NCI-H1105 treated with DMSO at 0.1 percent for 48 hours (cell line): ENCODE measurements at regions not wholly inside any gene's neighbourhood (a gene's known extent, or its start where the extent isn't known, plus 50 kb on each side); places are given as distances from the start of the nearest gene placed in this dataset.
"Not testable (repeated sequence)": the region's sequence is repeated elsewhere in the genome, so short reads cannot be mapped to it uniquely, and the experiment has no call there.

Source experiments
- DNase-seq: peaks from one replicate; lab custom pipeline; 2025; lab: John Stamatoyannopoulos, UW

DNA sequence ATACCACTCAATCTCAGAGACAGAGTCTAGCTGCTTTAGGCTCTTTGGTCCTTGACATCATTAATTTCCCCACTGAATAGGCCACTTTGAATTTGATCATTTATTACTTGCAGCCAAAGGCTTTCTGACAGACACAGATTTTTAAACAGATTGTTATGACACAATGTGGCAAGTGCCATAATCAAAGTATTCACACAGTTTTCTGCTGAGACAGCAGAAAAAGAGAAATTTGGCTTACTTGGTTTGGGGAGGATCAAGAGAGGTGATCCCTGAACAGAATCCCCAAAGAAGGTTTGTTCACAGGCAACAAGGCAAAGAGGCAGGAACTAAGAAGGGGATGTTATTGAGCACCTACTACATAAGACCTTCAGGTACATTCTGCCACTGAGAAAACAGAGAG is 138.0 kb upstream of the TOP1 start:
- no peak for DNase-seq

GRCh38 chr20:40891351-40891750 is 137.3 kb upstream of the TOP1 start:
- DNase-seq, result no peak

- DNase-seq, result no peak
These were observed 136.0 kb upstream of the TOP1 start for GRCh38 chr20:40892642-40893041.

GRCh38 chr20:40893610-40894236 is 134.9 kb upstream of the TOP1 start:
- DNase-seq, result no peak

- no peak for DNase-seq
These were observed 134.4 kb upstream of the TOP1 start for GRCh38 chr20:40894237-40894630.

DNA sequence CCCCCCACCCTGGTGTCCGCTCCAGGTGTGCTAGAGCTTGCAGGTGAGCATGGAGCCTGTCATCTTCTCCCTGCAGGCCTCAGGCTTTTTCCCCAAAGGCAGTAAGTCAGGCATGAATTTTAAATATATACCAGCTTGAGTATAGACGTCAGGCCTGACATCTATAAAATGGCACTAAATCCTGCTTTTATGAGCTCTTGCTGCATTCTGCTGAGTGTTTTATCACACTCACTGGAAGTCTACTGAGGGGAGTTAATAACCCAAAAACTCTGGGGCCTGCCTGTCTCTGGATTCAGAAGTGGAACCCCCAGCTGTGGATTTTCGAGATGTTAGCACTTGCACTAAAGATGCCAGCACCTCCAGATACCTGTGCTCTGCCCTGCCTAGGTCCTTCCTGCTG is 133.4 kb upstream of the TOP1 start:
- DNase-seq, result no peak

GRCh38 chr20:40896814-40897700 is 131.6 kb upstream of the TOP1 start:
- DNase-seq, result no peak

DNA sequence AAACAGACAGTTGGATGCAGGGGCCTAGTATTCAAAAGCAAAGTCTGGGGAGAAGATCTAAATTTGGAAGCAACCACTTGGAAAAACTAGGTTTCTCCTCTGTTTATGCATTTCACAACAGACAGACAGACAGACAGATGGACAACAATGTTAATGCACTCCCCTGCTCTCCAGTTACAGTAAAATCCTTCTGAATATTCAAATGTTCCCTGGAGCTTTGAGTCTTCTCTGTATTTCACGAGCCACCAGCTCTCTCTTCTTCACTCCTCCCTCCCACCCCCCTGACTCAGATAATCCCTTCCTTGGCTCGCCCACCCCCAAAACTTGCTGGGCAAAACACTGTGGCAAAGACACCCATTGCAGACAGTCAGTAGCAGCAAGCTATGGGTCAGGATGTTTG is 129.3 kb upstream of the TOP1 start:
- no peak for DNase-seq

DNA sequence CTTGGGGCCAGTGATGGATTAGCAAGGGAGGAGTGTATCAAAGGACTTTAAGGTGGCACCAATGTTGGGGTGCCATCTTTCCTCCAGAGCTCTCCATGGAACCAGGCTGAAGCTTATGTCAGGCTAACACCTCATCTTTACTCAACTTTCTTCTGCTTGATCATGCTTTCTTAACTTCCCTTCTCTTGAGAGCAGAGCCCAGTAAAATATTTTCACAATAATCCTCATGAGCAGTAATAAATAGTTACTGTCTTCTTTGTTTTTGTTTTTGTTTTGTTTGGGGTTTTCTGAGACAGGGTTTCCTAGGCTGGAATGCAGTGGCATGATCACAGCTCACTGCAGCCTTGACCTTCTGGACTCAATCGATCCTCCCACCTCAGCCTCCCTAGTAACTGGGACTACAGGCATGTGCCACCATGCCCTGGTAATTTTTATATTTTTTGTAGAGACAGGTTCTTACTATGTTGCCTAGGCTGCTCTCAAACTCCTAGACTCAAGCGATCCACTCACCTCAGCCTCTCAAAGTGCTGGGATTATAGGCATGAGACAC is 127.9 kb upstream of the TOP1 start:
- no peak for DNase-seq

DNA sequence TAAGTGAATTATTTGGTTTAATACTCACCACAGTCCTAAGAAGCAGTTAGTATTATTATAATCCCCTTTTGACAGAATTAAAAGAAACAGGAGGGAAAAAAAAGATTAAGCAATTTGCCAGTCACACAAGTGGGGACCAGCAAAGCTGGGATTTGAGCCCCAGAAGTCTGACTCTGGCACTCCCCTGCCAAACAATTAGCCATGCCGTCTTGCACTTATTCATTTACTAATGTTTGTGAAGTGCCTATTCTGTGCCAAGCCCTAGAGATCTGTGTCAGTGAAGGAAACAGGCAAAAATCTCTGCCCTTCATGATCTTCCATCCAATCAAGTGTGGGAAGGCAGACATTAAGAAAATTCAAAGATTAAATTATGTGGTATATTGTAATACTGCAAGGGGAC is 126.0 kb upstream of the TOP1 start:
- DNase-seq, result no peak

- no peak for DNase-seq
These were observed 120.3 kb upstream of the TOP1 start for GRCh38 chr20:40908309-40908708.

DNA sequence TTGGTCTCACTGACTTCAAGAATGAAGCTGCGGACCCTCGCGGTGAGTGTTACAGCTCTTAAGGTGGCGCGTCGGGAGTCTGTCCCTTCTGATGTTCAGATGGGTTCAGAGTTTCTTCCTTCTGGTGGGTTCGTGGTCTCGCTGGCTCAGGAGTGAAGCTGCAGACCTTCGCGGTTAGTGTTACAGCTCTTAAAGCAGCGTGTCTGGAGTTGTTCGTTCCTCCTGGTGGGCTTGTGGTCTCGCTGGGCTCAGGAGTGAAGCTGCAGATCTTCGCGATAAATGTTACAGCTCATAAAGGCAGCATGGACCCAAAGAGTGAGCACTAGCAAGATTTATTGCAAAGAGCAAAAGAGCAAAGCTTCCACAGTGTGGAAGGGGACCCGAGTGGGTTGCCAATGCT is 119.1 kb upstream of the TOP1 start:
- not testable (repeated sequence) for DNase-seq

DNA sequence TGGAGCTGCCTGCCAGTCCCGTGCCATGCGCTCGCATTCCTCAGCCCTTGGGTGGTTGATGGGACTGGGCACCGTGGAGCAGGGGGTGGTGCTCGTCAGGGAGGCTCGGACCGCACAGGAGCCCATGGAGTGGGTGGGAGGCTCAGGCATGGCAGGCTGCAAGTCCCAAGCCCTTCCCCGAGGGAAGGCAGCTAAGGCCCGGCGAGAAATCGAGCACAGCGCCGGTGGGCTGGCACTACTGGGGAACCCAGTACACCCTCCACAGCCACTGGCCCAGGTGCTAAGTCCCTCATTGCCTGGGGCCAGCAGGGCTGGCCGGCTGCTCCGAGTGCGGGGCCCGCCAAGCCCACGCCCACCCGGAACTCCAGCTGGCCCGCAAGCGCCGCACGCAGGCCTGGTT is 118.2 kb upstream of the TOP1 start:
- not testable (repeated sequence) for DNase-seq

DNA sequence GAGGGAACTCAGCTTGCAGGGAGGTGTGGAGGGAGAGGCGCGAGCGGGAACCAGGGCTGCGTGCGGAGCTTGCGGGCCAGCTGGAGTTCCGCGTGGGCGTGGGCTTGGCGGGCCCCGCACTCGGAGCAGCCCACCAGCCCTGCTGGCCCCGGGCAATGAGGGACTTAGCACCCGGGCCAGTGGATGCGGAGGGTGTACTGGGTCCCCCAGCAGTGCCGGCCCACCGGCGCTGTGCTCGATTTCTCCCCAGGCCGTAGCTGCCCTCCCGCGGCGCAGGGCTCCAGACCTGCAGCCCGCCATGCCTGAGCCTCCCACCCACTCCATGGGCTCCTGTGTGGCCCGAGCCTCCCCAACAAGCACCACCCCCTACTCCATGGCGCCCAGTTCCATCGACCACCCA is 117.5 kb upstream of the TOP1 start:
- not testable (repeated sequence) for DNase-seq

- no peak for DNase-seq
These were observed 115.1 kb upstream of the TOP1 start for GRCh38 chr20:40913224-40914185.

DNA sequence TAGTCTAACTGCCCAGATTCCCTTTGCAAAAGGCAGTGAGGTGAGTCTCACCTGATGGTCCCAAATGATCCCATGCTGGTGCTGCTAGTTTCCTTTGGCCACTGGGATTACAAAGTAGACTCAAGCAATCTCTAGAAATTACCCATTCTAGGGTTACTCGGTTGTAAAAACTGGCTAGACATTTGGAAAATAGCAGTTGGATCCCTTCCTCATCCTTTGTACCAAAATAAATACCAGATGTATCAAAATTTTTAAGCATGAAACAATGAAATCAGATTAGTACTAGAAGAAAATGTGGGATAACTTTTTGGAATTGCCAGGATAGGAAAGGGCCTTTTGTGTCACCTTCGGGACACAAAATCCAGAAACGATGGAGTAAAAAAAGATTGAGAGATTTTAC is 112.9 kb upstream of the TOP1 start:
- no peak for DNase-seq

GRCh38 chr20:40916276-40916675 is 112.3 kb upstream of the TOP1 start:
- no peak for DNase-seq

GRCh38 chr20:40920291-40920690 is 108.3 kb upstream of the TOP1 start:
- no peak for DNase-seq

DNA sequence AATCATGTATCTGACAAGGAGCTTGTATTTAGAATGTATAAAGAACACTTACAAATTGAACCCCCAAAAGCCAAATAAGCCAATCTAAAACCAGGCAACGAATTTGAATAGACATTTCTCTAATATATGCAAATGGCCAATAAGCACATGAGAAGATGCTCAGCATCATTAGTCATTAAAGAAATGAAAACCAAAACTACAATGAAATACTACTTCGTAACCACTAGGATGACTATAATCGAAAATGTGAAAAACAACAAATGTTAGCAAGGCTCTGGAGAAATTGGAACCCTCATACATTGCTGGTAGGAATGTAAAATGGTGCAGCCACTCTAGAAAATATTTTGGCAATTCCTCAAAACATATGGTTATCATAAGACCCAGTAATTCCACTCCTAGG is 105.8 kb upstream of the TOP1 start:
- DNase-seq, result no peak

DNA sequence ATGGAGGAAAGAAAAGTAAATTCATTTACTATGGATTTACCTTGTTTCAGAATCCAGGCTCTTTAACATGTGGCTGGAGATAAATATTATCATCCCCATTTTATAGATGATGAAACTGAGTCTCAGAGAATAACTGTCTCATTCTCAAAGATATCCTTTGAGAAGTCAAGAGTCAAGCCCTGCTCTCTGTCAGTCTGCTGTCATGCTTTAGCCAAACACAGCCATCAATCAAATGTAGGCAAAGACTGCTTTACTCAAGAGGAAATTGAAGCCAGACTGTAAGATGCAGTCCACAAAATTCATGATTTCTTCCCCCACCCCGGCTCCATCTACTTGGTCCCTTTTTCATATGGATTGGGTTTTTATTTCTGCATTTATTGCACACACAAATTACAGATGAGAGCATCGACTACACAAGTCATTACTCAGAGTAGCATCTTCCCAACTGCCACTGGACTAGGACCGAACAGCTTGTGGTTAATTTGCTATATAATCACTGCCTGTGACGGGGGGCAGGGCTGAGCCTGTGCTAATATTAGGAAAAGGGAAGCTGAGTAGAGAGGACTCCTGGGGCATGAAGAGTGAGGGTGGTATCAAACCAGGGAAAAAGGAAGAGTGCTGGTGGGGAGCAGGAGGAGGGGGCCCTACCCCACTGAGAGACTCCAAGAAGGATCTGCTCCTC is 102.7 kb upstream of the TOP1 start:
- DNase-seq, result no peak

DNA sequence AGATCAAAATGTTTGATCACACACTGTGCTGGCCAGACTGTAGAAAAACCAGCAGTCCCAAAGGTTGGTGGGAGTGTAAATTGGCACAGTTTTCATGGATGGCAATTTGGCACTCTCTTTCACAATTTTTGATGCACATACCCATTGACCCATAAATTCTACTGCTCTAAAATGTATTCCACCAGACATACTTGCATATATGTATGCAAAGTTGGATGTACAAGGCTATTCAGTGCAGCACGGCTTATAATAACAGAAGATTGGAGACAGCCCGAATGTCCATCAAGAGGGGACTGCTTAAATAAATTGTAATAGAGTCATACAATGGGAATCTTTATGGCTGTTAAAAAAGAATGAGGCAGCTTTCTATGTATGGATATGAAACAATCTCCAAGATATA is 101.7 kb upstream of the TOP1 start:
- DNase-seq, result no peak

- DNase-seq, result no peak
These were observed 98.1 kb upstream of the TOP1 start for GRCh38 chr20:40930561-40930960.
